ENCODE measurements at regions not wholly inside any gene's neighbourhood (a gene's known extent, or its start where the extent isn't known, plus 50 kb on each side); places are given as distances from the start of the nearest gene placed in this dataset.
"Not testable (repeated sequence)": the region's sequence is repeated elsewhere in the genome, so short reads cannot be mapped to it uniquely, and the experiment has no call there.

- H3K36me3 Mint-ChIP-seq (ENCODE audit: low read depth); H3K4me3 Mint-ChIP-seq; intact Hi-C loops (cut with micrococcal nuclease); H3K4me1 Mint-ChIP-seq (ENCODE audit: low read depth); H3K27me3 Mint-ChIP-seq; H3K9me3 Mint-ChIP-seq; H3K27ac Mint-ChIP-seq: not testable (repeated sequence)
These were observed 98.9 kb downstream of the CCDC74A start for GRCh38 chr2:131626565-131626964.

- H3K4me1 Mint-ChIP-seq (ENCODE audit: low read depth); H3K4me3 Mint-ChIP-seq; H3K27me3 Mint-ChIP-seq; intact Hi-C loops (cut with micrococcal nuclease); H3K36me3 Mint-ChIP-seq (ENCODE audit: low read depth); H3K27ac Mint-ChIP-seq; H3K9me3 Mint-ChIP-seq: not testable (repeated sequence)
These were observed 100.1 kb downstream of the CCDC74A start for GRCh38 chr2:131627777-131628176.

- intact Hi-C loops (cut with micrococcal nuclease); H3K9me3 Mint-ChIP-seq; H3K27me3 Mint-ChIP-seq; H3K36me3 Mint-ChIP-seq (ENCODE audit: low read depth); H3K4me3 Mint-ChIP-seq; H3K4me1 Mint-ChIP-seq (ENCODE audit: low read depth); H3K27ac Mint-ChIP-seq: not testable (repeated sequence)
These were observed 104.0 kb downstream of the CCDC74A start for GRCh38 chr2:131631648-131632047.

DNA sequence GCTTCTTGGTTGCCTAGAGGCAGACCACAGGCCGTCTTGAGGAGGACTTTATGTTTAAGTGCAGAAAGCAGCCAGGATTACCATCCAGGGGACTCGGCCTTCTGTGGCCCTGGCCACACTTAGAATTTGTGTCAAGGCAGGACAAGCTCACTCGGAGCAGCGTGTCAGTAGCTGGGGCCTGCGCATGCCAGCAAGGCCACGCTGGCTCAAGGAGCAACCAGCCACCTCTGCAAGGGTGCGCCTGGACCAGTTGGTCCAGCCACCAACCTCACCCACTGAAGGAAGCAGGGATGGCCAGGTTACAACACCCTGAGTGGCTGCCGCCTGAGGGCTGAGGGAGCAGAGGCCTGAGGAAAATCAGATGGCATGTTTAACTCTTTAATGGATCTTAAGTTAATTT, 105.7 kb downstream of the CCDC74A start:
- H3K4me1 Mint-ChIP-seq (ENCODE audit: low read depth); H3K9me3 Mint-ChIP-seq; H3K27me3 Mint-ChIP-seq; H3K36me3 Mint-ChIP-seq (ENCODE audit: low read depth); intact Hi-C loops (cut with micrococcal nuclease); H3K27ac Mint-ChIP-seq; H3K4me3 Mint-ChIP-seq: not testable (repeated sequence)

GRCh38 chr2:131633827-131634695, 106.4 kb downstream of the CCDC74A start:
- intact Hi-C loops (cut with micrococcal nuclease); H3K9me3 Mint-ChIP-seq; H3K4me1 Mint-ChIP-seq (ENCODE audit: low read depth); H3K4me3 Mint-ChIP-seq; H3K36me3 Mint-ChIP-seq (ENCODE audit: low read depth); H3K27ac Mint-ChIP-seq; H3K27me3 Mint-ChIP-seq: not testable (repeated sequence)

DNA sequence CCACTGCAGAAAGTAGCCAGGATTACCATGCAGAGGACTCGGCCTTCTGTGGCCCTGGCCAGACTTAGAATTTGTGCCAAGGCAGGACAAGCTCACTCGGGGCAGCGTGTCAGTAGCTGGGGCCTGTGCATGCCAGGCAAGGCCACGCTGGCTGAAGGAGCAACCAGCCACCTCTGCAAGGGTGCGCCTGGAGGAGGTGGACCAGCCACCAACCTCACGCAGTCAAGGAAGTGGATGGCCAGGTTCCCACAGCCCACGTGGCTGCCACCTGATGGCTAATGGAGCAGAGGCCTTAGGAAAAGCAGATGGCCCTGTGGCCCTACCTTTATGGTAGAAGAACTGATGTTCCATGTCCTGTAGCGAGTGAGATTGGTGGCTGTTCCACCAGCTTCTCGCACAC, 107.9 kb downstream of the CCDC74A start:
- H3K27me3 Mint-ChIP-seq: no peaks in the 10 kb centered on the region
- H3K36me3 Mint-ChIP-seq (ENCODE audit: low read depth): no peaks in the 10 kb centered on the region
- no peak overlapping the region for H3K27ac Mint-ChIP-seq
- H3K4me3 Mint-ChIP-seq: no peak overlapping the region
- H3K9me3 Mint-ChIP-seq: no peaks in the 10 kb centered on the region
- H3K4me1 Mint-ChIP-seq (ENCODE audit: low read depth): peaks cover under 1% of the 10 kb centered on the region
- intact Hi-C loops (cut with micrococcal nuclease): no loop called here

DNA sequence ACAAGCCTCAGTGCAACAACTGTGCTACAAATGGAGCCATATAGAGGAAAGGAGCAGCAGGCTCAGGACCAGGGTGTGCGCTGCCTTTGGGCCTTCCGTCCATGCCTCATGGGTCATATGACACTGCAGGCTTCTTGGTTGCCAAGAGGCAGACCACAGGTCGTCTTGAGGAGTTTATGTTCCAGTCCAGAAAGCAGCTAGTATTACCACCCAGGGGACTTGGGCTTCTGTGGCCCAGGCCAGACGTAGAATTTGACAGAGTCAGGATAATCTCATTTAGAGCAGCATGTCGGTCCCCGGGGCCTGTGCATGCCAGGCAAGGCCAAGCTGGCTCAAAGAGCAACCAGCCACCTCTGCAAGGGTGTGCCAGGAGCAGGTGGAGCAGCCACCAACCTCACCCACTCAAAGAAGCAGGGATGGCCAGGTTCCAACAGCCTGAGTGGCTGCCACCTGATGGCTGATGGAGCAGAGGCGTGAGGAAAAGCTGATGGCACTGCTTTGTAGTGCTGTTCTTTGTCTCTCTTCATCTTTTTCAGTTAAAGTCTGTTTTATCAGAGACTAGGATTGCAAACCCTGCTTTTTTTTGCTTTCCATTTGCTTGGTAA, 109.1 kb downstream of the CCDC74A start:
- H3K27me3 Mint-ChIP-seq; H3K9me3 Mint-ChIP-seq; H3K36me3 Mint-ChIP-seq (ENCODE audit: low read depth); H3K4me3 Mint-ChIP-seq; H3K27ac Mint-ChIP-seq; intact Hi-C loops (cut with micrococcal nuclease): not testable (repeated sequence)
- H3K4me1 Mint-ChIP-seq (ENCODE audit: low read depth): peaks cover 12% of the 10 kb centered on the region

DNA sequence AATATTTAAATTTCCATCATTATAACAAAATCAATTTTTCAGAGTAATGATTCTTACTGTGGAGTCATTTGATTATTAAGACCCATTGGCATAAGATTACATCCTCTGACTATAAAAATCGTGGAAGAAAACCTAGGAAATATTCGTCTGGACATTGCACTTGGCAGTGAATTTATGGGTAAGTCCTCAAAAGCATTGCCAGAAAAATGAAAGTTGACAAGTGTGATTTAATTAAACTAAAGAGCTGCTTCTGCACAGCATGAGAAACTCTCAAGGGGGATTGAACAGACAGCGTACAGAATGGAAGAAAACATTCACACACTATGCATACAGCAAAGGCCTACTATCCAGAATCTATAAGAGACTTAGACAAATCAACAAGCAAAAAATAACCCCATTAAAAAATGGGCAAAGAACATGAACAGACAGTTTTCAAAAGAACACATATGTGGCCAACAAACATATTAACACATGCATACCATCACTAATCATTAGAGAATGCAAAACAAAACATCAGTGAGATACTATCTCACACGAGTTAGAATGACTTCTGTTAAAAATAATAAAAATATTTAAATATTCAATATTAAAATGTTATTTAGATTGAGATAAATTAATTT, 111.4 kb downstream of the CCDC74A start:
- peaks cover 13% of the 10 kb centered on the region for H3K4me1 Mint-ChIP-seq (ENCODE audit: low read depth)
- H3K27me3 Mint-ChIP-seq; H3K4me3 Mint-ChIP-seq; intact Hi-C loops (cut with micrococcal nuclease); H3K9me3 Mint-ChIP-seq; H3K36me3 Mint-ChIP-seq (ENCODE audit: low read depth); H3K27ac Mint-ChIP-seq: not testable (repeated sequence)

DNA sequence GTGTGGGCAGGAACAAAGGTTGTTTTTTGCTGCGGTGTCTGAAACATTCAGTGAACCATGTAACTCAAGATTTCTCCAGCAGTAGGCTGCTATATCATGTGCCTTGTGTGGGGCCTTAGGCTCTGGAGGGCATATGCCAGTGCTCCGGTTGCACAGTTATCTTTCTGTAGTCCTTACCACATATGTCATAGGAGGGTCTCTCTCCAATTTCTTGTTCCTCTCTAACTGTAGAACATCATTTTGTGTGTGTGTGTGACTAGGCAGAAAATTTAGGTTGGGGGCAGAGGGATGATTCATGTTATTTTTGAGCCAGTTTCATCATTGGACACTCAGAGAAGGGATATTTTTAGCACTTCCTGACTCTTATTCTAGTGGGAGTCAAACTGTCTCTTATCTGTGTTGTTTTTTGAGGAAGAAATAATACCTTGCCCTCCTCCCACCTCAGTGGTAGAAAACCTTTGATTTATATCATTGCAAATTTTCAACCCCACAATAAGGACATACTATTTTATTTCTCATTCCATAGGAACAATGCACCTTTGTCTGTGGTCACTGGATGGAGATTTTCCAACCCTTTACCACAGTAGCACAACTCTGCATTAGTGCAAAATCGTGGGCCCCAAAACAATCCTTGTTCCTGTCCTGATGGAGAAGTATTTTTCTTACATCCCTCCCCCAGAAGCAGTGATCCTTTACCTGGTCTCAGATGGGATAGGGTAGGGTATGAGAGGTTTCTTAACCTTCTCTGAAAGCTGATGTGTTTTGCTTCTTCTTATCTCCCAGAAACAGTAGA, 113.9 kb downstream of the CCDC74A start:
- Mint-ChIP-seq H3K27ac (no peak overlapping the region), H3K9me3 (no peaks in the 10 kb centered on the region), H3K36me3 (ENCODE audit: low read depth) (no peaks in the 10 kb centered on the region), H3K4me1 (ENCODE audit: low read depth) (peaks cover 13% of the 10 kb centered on the region), H3K27me3 (peaks cover 16% of the 10 kb centered on the region), H3K4me3 (no peak overlapping the region)
- intact Hi-C loops (cut with micrococcal nuclease): no loop called here

DNA sequence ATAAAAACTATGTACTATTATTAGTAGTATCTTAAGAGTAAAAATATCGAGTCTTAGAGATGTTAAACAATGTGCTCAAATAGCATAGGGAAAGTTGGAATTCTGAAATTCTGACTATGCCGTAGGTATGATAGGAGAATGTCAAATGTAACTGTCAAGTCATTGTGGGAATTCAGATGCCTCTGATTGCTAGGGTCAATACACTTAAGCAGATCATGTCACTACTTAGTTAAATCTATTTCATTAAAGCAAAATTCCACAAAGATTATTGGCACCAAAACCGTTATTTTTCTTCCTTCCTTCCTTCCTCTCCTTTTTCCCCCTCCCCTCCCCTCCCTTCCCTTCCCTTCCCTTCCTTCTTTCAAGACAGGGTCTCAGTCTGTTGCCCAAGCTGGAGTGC, 115.5 kb downstream of the CCDC74A start:
- H3K9me3 Mint-ChIP-seq; H3K27ac Mint-ChIP-seq; intact Hi-C loops (cut with micrococcal nuclease); H3K36me3 Mint-ChIP-seq (ENCODE audit: low read depth); H3K4me3 Mint-ChIP-seq: not testable (repeated sequence)
- Mint-ChIP-seq H3K27me3 (peaks cover 28% of the 10 kb centered on the region), H3K4me1 (ENCODE audit: low read depth) (peaks cover 18% of the 10 kb centered on the region)

- intact Hi-C loops (cut with micrococcal nuclease): no loop called here
- peaks cover 18% of the 10 kb centered on the region for H3K4me1 Mint-ChIP-seq (ENCODE audit: low read depth)
- H3K9me3 Mint-ChIP-seq: no peaks in the 10 kb centered on the region
- no peak overlapping the region for H3K27ac Mint-ChIP-seq
- H3K4me3 Mint-ChIP-seq: no peak overlapping the region
- no peaks in the 10 kb centered on the region for H3K36me3 Mint-ChIP-seq (ENCODE audit: low read depth)
- H3K27me3 Mint-ChIP-seq: peaks cover 34% of the 10 kb centered on the region
These were observed 117.6 kb downstream of the CCDC74A start for GRCh38 chr2:131645177-131645765.

DNA sequence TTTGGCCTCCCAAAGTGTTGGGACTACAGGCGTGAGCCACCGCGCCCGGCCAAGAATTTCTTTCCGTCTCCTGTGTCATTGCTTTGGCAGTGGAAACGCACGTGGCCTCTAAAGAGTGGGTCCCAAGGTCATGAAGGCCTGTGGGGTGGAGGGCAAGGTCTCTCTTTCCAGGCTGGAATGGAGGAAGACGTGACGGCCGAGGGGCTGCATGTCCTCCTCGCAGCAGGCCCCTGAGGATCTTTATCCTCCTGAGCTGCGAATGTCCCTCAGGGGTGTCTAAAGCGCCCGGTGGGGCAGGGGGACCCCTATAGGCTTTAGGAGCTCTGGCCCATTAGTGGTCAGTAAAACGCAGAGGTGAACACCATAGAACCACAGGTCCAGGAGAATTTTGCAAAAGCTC, 118.5 kb downstream of the CCDC74A start:
- H3K36me3 Mint-ChIP-seq (ENCODE audit: low read depth); H3K9me3 Mint-ChIP-seq; H3K27ac Mint-ChIP-seq; intact Hi-C loops (cut with micrococcal nuclease); H3K4me3 Mint-ChIP-seq: not testable (repeated sequence)
- Mint-ChIP-seq H3K27me3 (peaks cover 37% of the 10 kb centered on the region), H3K4me1 (ENCODE audit: low read depth) (peaks cover 11% of the 10 kb centered on the region)

- Mint-ChIP-seq H3K36me3 (ENCODE audit: low read depth) (no peaks in the 10 kb centered on the region), H3K27ac (no peak overlapping the region), H3K27me3 (peaks cover 39% of the 10 kb centered on the region), H3K4me1 (ENCODE audit: low read depth) (peaks cover 6% of the 10 kb centered on the region), H3K4me3 (peak overlapping the region; percentile 56), H3K9me3 (no peaks in the 10 kb centered on the region)
- intact Hi-C loops (cut with micrococcal nuclease): no loop called here
These were observed 119.1 kb downstream of the CCDC74A start for GRCh38 chr2:131646669-131647297.

All from dendritic cell treated with granulocyte-macrophage colony-stimulating factor and Interleukin-4, amounts not matched to agents 40 ng/mL and 50 ng/mL, for 4 days (primary cell).